Activated CD8-positive, alpha-beta T cell treated with anti-CD3 and anti-CD28 coated beads, Interleukin-2, amount 10 ng/mL, durations not matched to agents 7 days and 5 days (primary cell): ENCODE measurements at regions not wholly inside any gene's neighbourhood (a gene's known extent, or its start where the extent isn't known, plus 50 kb on each side); places are given as distances from the start of the nearest gene placed in this dataset. TPM values are rescaled to one million over a fixed set of nuclear protein-coding genes. Genes with fewer than 3 reads are reported as not detected.

ENCODE experiments used
- ATAC-seq: fragments of 150-1000 bp; cut with Tn5 transposase; one replicate; pipeline ENCODE4 v1.10.0; 2021; ENCODE audit warnings: moderate library complexity
- CTCF ChIA-PET: fragments of 350-600 bp; sonication (Branson Sonifier 250); formaldehyde crosslinking; loops from one replicate; lab custom pipeline; 2021; ENCODE audit warnings: antibody characterized with exemption; lab: Charles Lee
- POLR2A ChIA-PET: fragments of 350-600 bp; sonication (Branson Sonifier 250); formaldehyde crosslinking; loops from one replicate; lab custom pipeline; 2021; ENCODE audit warnings: antibody characterized with exemption; lab: Charles Lee
- DNase-seq: peaks from one replicate; pipeline ENCODE4 v3.0.0-alpha.2; 2020
- H3K27ac Mint-ChIP-seq: one replicate; pipeline ENCODE4 v1.8.0; 2021; ENCODE audit warnings: mild to moderate bottlenecking, mixed read lengths
- H3K27me3 Mint-ChIP-seq: one replicate; pipeline ENCODE4 v1.8.0; 2021; ENCODE audit warnings: low read depth, mixed read lengths
- H3K36me3 Mint-ChIP-seq: one replicate; pipeline ENCODE4 v1.8.0; 2021; ENCODE audit warnings: low read depth, mixed read lengths
- H3K4me1 Mint-ChIP-seq: one replicate; pipeline ENCODE4 v1.8.0; 2021; ENCODE audit warnings: low read depth, mixed read lengths
- H3K4me3 Mint-ChIP-seq: one replicate; pipeline ENCODE4 v1.8.0; 2021; ENCODE audit warnings: mild to moderate bottlenecking, mixed read lengths
- H3K9me3 Mint-ChIP-seq: one replicate; pipeline ENCODE4 v1.8.0; 2022; ENCODE audit warnings: mixed read lengths; ENCODE audit not compliant: insufficient read depth
- microRNA-seq: library from miRNA; unstranded; fragments of <30 nt; microRNA quantifications from one replicate; pipeline ENCODE4 v1.2.0, GENCODE V29; 2022

GRCh38 chr1:37410105-37410504 lies 64.3 kb upstream of the ZC3H12A start:
- Mint-ChIP-seq H3K36me3 (no peaks in the 10 kb centered on the region), H3K27me3 (peaks cover 4% of the 10 kb centered on the region), H3K4me1 (no peaks in the 10 kb centered on the region), H3K4me3 (no peak overlapping the region), H3K27ac (no peak overlapping the region), H3K9me3 (no peaks in the 10 kb centered on the region)
- ATAC-seq: no peak
- ChIA-PET POLR2A (interaction anchor here (0.6 kb wide), 1 partner anchor 626 kb away, joined by 3 read pairs; no protein-coding TSS in a partner anchor), CTCF (interaction anchor here (1.1 kb wide), 1 partner anchor 24 kb away, joined by 4 read pairs; no protein-coding TSS in a partner anchor)
- DNase-seq: no peak

GRCh38 chr1:37410815-37411214 lies 63.6 kb upstream of the ZC3H12A start:
- Mint-ChIP-seq H3K9me3 (no peaks in the 10 kb centered on the region), H3K4me3 (no peak overlapping the region), H3K4me1 (no peaks in the 10 kb centered on the region), H3K27me3 (peaks cover 4% of the 10 kb centered on the region), H3K36me3 (no peaks in the 10 kb centered on the region), H3K27ac (no peak overlapping the region)
- no peak for ATAC-seq
- ChIA-PET CTCF (interaction anchor here (1.1 kb wide), 1 partner anchor 23 kb away, joined by 4 read pairs; no protein-coding TSS in a partner anchor), POLR2A (interaction anchor here (0.6 kb wide), 1 partner anchor 627 kb away, joined by 3 read pairs; no protein-coding TSS in a partner anchor)
- peak; percentile 44 for DNase-seq

- ChIA-PET POLR2A (no interaction called here), CTCF (no interaction called here)
- Mint-ChIP-seq H3K9me3 (no peaks in the 10 kb centered on the region), H3K4me3 (no peak overlapping the region), H3K36me3 (no peaks in the 10 kb centered on the region), H3K27me3 (peaks cover 2% of the 10 kb centered on the region), H3K27ac (no peak overlapping the region), H3K4me1 (no peaks in the 10 kb centered on the region)
- ATAC-seq (no peak), DNase-seq (no peak)
These were observed 58.7 kb upstream of the ZC3H12A start for GRCh38 chr1:37415611-37416244.

DNA sequence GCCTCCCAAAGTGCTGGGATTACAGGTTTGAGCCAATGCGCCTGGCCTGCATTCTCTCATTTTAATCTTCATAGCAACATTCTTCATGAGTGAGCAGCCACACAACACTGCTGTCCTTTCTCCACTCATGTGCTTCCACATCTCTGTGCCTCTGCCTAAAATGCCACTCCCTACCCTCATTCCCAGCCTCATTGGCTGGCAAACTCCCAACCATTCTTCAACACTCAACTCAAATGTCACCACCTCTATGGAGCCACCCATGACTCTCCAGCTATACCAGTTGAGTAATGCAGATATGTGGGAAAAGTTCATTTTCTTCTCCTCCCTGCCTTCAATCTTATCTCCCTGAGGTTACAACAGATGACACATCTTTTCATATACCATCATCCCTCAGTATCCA lies 53.9 kb upstream of the ZC3H12A start:
- H3K9me3 Mint-ChIP-seq: no peaks in the 10 kb centered on the region
- ChIA-PET CTCF (no interaction called here), POLR2A (no interaction called here)
- no peak overlapping the region for H3K4me3 Mint-ChIP-seq
- DNase-seq (no peak), ATAC-seq (no peak)
- no peak overlapping the region for H3K27ac Mint-ChIP-seq
- H3K27me3 Mint-ChIP-seq: peaks cover 10% of the 10 kb centered on the region
- no peaks in the 10 kb centered on the region for H3K4me1 Mint-ChIP-seq
- no peaks in the 10 kb centered on the region for H3K36me3 Mint-ChIP-seq

- Mint-ChIP-seq H3K27ac (no peak overlapping the region), H3K36me3 (no peaks in the 10 kb centered on the region), H3K27me3 (peaks cover 10% of the 10 kb centered on the region), H3K4me1 (no peaks in the 10 kb centered on the region), H3K9me3 (no peaks in the 10 kb centered on the region), H3K4me3 (no peak overlapping the region)
- ChIA-PET CTCF (interaction anchor here (2.5 kb wide), 1 partner anchor 11 kb away, joined by 16 read pairs; no protein-coding TSS in a partner anchor), POLR2A (no interaction called here)
- DNase-seq (no peak), ATAC-seq (no peak)
These were observed 50.6 kb upstream of the ZC3H12A start for GRCh38 chr1:37423810-37424209.

- Mint-ChIP-seq H3K4me3 (no peak overlapping the region), H3K4me1 (no peaks in the 10 kb centered on the region), H3K36me3 (no peaks in the 10 kb centered on the region), H3K27ac (no peak overlapping the region), H3K9me3 (no peaks in the 10 kb centered on the region), H3K27me3 (peaks cover 10% of the 10 kb centered on the region)
- ChIA-PET POLR2A (no interaction called here), CTCF (interaction anchor here (2.5 kb wide), 1 partner anchor 10 kb away, joined by 16 read pairs; no protein-coding TSS in a partner anchor)
- ATAC-seq: no peak
- no peak for DNase-seq
These were observed 49.9 kb upstream of the ZC3H12A start for GRCh38 chr1:37424523-37424922.

Small RNAs in the stretch of these regions (microRNA-seq; reads per million reads assigned to microRNA genes)
- gene MIR4255: not detected
